Fibroblast of lung (primary cell): ENCODE measurements at regions not wholly inside any gene's neighbourhood (a gene's known extent, or its start where the extent isn't known, plus 50 kb on each side); places are given as distances from the start of the nearest gene placed in this dataset.
"Not testable (repeated sequence)": the region's sequence is repeated elsewhere in the genome, so short reads cannot be mapped to it uniquely, and the experiment has no call there.

ENCODE experiments used
- DNase-seq, 2 donors: peaks; one replicate each; pipeline versions ENCODE4 v3.0.0 to v3.0.0-alpha.2; 2010; ENCODE audit warnings: low read depth in 2 of 2
- H2AFZ ChIP-seq: 2 replicates; pipeline ENCODE4 v1.5.1; 2012; ENCODE audit warnings: low read length, control low read depth, inconsistent platforms
- H3K27ac ChIP-seq: 2 replicates; pipeline ENCODE4 v1.5.1; 2011; ENCODE audit warnings: low read length, control low read depth; ENCODE audit not compliant: insufficient read depth
- H3K27me3 ChIP-seq: 2 replicates; pipeline ENCODE4 v1.5.1; 2011; ENCODE audit warnings: mild to moderate bottlenecking, low read length; ENCODE audit not compliant: control insufficient read depth, insufficient read depth
- H3K36me3 ChIP-seq: 2 replicates; pipeline ENCODE4 v1.5.1; 2011; ENCODE audit warnings: low read length; ENCODE audit not compliant: control insufficient read depth, insufficient read depth
- H3K4me1 ChIP-seq: 2 replicates; pipeline ENCODE4 v1.5.1; 2011; ENCODE audit warnings: low read length; ENCODE audit not compliant: control insufficient read depth, insufficient read depth; ENCODE audit errors: extremely low read depth
- H3K4me2 ChIP-seq: 2 replicates; pipeline ENCODE4 v1.5.1; 2011; ENCODE audit warnings: low read length, control low read depth; ENCODE audit not compliant: insufficient read depth; ENCODE audit errors: extremely low read depth
- H3K4me3 ChIP-seq, 4 experiments: fragments of 200-600 bp in 1 of 4; sonication (generic) in 1 of 4; replicated peaks in 1 of 4; 2 replicates each; pipeline ENCODE4 v1.5.1; 2011 to 2016; ENCODE audit warnings: low read length in 4 of 4, low read depth in 3 of 4, mild to moderate bottlenecking in 3 of 4, control low read depth in 2 of 4, inconsistent platforms in 1 of 4, mixed read lengths in 1 of 4; ENCODE audit not compliant: insufficient read depth in 1 of 4; ENCODE audit errors: control extremely low read depth in 1 of 4
- H3K79me2 ChIP-seq: 2 replicates; pipeline ENCODE4 v1.5.1; 2012; ENCODE audit warnings: mild to moderate bottlenecking, low read length, inconsistent platforms; ENCODE audit not compliant: control insufficient read depth, insufficient read depth
- H3K9ac ChIP-seq: 2 replicates; pipeline ENCODE4 v1.5.1; 2011; ENCODE audit warnings: mild to moderate bottlenecking, low read length, control low read depth; ENCODE audit not compliant: insufficient read depth
- H3K9me3 ChIP-seq: 2 replicates; pipeline ENCODE4 v1.5.1; 2012; ENCODE audit warnings: low read depth, low read length; ENCODE audit not compliant: control insufficient read depth, insufficient read depth
- H4K20me1 ChIP-seq: 2 replicates; pipeline ENCODE4 v1.5.1; 2011; ENCODE audit warnings: low read length; ENCODE audit not compliant: control insufficient read depth, insufficient read depth; ENCODE audit errors: extremely low read depth
- EZH2 ChIP-seq: IDR thresholded peaks from 2 replicates; pipeline ENCODE4 v1.5.1; 2012; ENCODE audit warnings: low read length, control low read depth, mild to moderate bottlenecking; ENCODE audit errors: missing control alignments
- TF ChIP-seq, protein P1 (sequence below), 2 donors: IDR thresholded peaks in 1 of 2; conservative IDR thresholded peaks in 1 of 2; 1 replicate in 1 of 2; 2 replicates in 1 of 2; pipeline ENCODE4 v1.5.1; 2011 to 2012; ENCODE audit warnings: low read length in 2 of 2, control low read depth in 1 of 2, inconsistent platforms in 1 of 2, low read depth in 1 of 2, mild to moderate bottlenecking in 1 of 2

DNA sequence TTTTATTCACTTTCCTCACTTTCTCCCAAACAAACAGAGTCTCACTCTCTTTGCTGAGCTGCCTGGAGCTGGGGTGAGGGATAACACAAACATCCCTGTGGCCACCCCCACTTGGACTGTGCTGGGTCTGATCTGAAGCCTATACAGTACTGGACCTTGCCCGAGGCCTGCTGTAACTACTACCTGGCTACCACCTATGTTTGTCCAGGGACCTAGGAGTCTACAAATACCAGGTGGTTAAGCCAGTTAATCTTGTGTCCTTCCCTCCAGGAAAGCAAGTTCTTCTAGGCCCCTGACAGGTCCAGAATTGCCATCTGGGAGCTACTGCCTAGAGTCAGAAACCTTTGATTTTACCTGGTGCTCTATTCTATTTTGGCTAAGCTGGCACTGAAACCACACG is 87.3 kb downstream of the RTL3 start:
- H3K4me1 ChIP-seq, result no peaks in the 10 kb centered on the region
- no peak for DNase-seq
- no peak overlapping the region for H3K9ac ChIP-seq
- TF ChIP-seq, protein P1, sequence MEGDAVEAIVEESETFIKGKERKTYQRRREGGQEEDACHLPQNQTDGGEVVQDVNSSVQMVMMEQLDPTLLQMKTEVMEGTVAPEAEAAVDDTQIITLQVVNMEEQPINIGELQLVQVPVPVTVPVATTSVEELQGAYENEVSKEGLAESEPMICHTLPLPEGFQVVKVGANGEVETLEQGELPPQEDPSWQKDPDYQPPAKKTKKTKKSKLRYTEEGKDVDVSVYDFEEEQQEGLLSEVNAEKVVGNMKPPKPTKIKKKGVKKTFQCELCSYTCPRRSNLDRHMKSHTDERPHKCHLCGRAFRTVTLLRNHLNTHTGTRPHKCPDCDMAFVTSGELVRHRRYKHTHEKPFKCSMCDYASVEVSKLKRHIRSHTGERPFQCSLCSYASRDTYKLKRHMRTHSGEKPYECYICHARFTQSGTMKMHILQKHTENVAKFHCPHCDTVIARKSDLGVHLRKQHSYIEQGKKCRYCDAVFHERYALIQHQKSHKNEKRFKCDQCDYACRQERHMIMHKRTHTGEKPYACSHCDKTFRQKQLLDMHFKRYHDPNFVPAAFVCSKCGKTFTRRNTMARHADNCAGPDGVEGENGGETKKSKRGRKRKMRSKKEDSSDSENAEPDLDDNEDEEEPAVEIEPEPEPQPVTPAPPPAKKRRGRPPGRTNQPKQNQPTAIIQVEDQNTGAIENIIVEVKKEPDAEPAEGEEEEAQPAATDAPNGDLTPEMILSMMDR (conservative IDR thresholded peaks at IDR 0.05 in 1 of 2, IDR thresholded peaks at IDR 0.05 in 1 of 2; ENCODE audit: low read depth in 1 of 2, low read length in 2 of 2), result no peak
- no peak for TF ChIP-seq EZH2
- no peaks in the 10 kb centered on the region for H3K36me3 ChIP-seq
- H3K79me2 ChIP-seq, result no peaks in the 10 kb centered on the region
- H4K20me1 ChIP-seq, result no peaks in the 10 kb centered on the region
- H2AFZ ChIP-seq, result no peak overlapping the region
- no peaks in the 10 kb centered on the region for H3K9me3 ChIP-seq
- no peak overlapping the region for H3K4me3 ChIP-seq
- no peak overlapping the region for H3K27ac ChIP-seq
- H3K4me2 ChIP-seq, result no peak overlapping the region
- H3K27me3 ChIP-seq, result no peaks in the 10 kb centered on the region

DNA sequence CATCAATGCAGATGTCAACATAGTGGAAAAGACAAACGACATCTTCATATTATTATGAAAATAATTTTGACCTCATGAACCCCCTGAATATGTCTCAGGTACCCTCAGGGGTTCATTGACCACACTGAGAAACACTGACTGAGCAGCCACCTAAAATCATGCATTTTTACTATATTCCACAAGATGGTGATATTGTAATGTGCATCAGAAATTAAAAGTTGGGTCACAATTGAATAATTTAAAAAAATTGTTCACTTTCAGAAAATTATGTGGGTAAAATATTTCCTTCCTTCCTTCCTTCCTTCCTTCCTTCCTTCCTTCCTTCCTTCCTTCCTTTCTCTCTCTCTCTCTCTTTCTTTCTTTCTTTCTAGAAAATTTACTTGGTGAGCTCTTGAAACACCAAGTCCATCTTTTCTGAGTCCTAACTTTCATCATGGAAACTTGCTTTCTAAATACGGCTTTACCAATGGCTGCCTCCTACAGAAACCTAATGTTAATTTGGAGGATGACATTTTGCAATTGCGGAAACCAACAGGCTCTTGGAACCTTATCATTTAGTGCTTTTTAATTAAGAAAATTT is 103.6 kb downstream of the RTL3 start:
- Histone ChIP-seq H3K79me2 (no peaks in the 10 kb centered on the region), H3K4me2 (no peak overlapping the region), H3K4me1 (no peaks in the 10 kb centered on the region), H3K9me3 (no peaks in the 10 kb centered on the region), H3K27me3 (no peaks in the 10 kb centered on the region), H3K4me3 (no peak overlapping the region), H3K9ac (no peak overlapping the region), H4K20me1 (no peaks in the 10 kb centered on the region), H3K27ac (no peak overlapping the region), H2AFZ (no peak overlapping the region), H3K36me3 (no peaks in the 10 kb centered on the region)
- no peak for TF ChIP-seq EZH2
- TF ChIP-seq, protein P1 (conservative IDR thresholded peaks at IDR 0.05 in 1 of 2, IDR thresholded peaks at IDR 0.05 in 1 of 2; ENCODE audit: low read depth in 1 of 2, low read length in 2 of 2), result peak; percentile 18
- DNase-seq, result peak in 1 of 2 donors; percentile 2

DNA sequence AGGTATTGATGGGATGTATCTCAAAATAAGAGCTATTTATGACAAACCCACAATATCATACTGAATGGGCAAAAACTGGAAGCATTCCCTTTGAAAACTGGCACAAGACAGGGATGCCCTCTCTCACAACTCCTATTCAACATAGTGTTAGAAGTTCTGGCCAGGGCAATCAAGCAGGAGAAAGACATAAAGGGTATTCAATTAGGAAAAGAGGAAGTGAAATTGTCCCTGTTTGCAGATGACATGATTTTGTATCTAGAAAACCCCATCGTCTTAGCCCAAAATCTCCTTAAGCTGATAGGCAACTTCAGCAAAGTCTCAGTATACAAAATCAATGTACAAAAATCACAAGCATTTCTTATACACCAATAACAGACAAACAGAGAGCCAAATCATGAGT is 106.5 kb downstream of the RTL3 start:
- DNase-seq, H3K27ac ChIP-seq, H3K4me1 ChIP-seq, H3K9ac ChIP-seq, H3K36me3 ChIP-seq, H3K79me2 ChIP-seq, H3K27me3 ChIP-seq, H3K9me3 ChIP-seq, H2AFZ ChIP-seq, H3K4me2 ChIP-seq, H3K4me3 ChIP-seq, H4K20me1 ChIP-seq: not testable (repeated sequence)
